Skeletal muscle tissue (tissue), 3 donors: ENCODE measurements at regions not wholly inside any gene's neighbourhood (a gene's known extent, or its start where the extent isn't known, plus 50 kb on each side); places are given as distances from the start of the nearest gene placed in this dataset.

ENCODE experiments used
- H3K27ac ChIP-seq: one replicate; pipeline ENCODE4 v1.7.0; 2013; ENCODE audit warnings: mild to moderate bottlenecking, low read depth, low read length, inconsistent platforms
- H3K27me3 ChIP-seq, 3 donors: one replicate each; pipeline ENCODE4 v1.7.0; 2013; ENCODE audit warnings: low read length in 3 of 3; ENCODE audit not compliant: control insufficient read depth in 3 of 3, insufficient read depth in 3 of 3
- H3K36me3 ChIP-seq, 3 donors: one replicate each; pipeline ENCODE4 v1.7.0; 2013; ENCODE audit warnings: low read length in 3 of 3; ENCODE audit not compliant: control insufficient read depth in 3 of 3, insufficient read depth in 3 of 3
- H3K4me1 ChIP-seq, 3 donors: one replicate each; pipeline ENCODE4 v1.7.0; 2013; ENCODE audit warnings: low read length in 3 of 3, mild to moderate bottlenecking in 3 of 3; ENCODE audit not compliant: control insufficient read depth in 3 of 3, insufficient read depth in 3 of 3
- H3K4me3 ChIP-seq, 3 donors: one replicate each; pipeline ENCODE4 v1.7.0; 2013; ENCODE audit warnings: low read length in 3 of 3
- H3K9ac ChIP-seq, 3 donors: one replicate each; pipeline ENCODE4 v1.7.0; 2013; ENCODE audit warnings: low read length in 3 of 3, mild to moderate bottlenecking in 3 of 3, moderate library complexity in 2 of 3, low read depth in 1 of 3
- H3K9me3 ChIP-seq, 3 donors: one replicate each; pipeline ENCODE4 v1.7.0; 2013; ENCODE audit warnings: low read length in 3 of 3; ENCODE audit not compliant: control insufficient read depth in 3 of 3
- donor health status: Osteomylitis.

DNA sequence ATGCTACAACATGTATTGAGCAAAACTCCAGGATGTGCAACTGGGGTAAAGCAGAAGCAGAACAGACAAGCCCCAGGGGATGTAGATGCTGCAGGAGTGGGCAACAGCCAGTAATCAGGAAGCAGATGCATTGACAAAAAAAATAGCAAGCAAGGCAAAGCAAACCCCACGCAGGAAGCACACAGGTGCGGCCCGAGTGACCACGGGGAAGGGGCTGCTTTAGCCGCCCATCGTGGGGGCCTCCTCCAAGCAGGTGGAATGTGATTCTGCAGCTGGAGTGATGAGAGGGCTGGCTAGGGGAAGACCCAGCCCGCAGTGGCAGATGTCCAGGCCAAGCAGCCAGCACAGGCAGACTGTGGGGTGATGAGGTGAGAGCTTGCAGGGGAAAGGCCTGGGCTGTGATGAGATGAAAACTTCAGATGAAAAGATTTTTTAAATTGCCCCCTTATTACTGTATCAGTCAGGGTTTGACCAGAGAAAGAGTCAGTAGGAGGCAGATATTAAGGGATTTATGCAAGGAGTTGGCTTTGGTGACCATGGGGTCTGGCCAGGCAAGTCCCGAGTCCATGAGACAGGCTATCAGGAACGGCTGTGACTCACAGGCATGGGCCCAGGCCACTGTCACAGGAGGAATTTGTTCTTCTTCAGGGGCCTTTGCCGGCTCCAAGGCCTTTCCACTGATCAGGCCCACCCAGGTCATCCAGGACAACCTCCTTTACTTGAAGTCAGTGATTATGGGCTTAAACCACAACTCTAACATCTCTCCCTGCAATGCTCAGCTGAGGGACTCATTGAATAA lies 207.6 kb downstream of the ANKRD60 start:
- Histone ChIP-seq H3K9ac (no peak overlapping the region), H3K9me3 (no peaks in the 10 kb centered on the region), H3K4me1 (peaks cover 29 to 45% (median 42%) of the 10 kb centered on the region in 3 donors), H3K27ac (peak overlapping the region; percentile 47), H3K36me3 (no peaks in the 10 kb centered on the region), H3K27me3 (peaks cover 4 to 8% (median 4%) of the 10 kb centered on the region in 3 donors), H3K4me3 (no peak overlapping the region)

DNA sequence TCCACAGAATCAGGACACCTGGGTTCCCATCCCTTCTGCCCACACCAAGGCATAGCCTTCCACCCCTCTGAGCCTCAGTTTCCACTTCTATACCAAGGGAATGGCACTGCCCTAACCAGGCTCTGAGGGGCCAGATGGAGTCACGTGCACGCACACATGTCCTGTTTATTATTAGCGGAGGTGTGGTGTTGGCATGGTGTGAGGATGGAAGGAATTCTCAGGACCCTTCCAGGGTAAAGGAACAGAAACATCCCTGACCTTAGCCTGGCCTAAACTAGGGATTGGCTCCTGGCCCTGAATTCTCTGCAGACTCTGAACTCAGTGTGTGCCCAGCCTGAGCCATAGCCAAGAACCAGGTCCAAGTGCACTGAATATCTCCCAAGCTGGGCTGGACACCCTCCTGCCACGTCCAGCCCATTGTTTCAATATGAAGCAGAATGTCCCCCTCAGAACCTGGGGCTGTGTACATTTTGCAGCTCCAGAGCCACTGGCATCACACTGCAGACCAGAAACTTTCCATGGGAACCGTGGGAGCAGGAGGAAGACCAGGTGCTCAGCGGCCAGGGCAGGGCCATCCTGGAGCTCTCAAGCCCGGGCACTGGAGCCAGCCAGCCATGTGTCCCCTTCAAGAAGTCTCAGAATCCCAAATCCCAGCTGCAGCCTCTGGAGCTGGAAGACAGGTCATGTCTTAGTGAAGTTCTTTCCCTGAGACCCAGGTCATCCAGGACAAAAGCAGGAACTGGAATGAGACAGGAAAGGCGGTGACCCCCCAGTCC lies 208.4 kb downstream of the ANKRD60 start:
- peaks cover 4 to 8% (median 4%) of the 10 kb centered on the region in 3 donors for H3K27me3 ChIP-seq
- H3K27ac ChIP-seq = no peak overlapping the region
- H3K9ac ChIP-seq = no peak overlapping the region
- H3K36me3 ChIP-seq = no peaks in the 10 kb centered on the region
- H3K9me3 ChIP-seq = no peaks in the 10 kb centered on the region
- H3K4me1 ChIP-seq = peaks cover 29 to 43% (median 42%) of the 10 kb centered on the region in 3 donors
- H3K4me3 ChIP-seq = no peak overlapping the region

DNA sequence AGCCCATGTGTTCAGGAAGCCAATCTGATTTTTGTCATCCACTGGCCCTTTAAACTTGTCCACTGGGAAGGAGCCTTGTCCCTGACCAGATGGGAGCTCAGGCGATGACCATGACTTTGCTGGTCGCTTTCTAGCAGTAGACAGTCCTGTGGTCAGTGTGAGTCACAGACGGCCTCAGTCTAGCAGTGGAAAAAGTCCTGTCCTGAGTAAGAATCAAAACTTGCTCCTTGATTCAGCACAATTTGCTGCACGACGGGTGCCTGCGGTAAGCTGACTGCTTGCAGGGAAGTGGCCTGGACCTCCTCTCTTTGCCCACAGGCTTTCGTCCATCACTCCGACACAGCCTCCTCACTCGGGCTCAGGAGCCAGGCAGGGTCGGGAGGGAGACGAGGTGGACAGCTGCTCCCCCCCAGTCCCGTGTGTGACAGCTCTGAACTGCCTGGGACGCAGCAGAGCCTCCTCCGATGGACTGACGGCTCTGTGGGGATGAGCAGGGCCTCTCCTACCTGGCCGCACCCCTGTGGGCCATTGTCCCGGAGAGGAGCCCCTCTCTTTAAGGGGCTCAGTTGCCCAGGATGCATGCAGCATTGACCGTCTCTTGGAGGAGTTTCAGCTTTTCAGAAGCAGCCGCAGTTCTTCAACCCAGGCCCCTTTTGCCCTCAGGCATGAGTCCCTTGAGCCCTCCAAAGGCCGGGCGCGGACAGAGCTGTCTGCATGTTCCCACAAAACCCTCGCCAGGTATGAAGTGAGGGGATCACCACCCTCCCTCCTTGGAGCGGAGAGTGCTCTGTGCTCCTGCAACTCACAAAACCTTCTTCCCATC lies 209.2 kb downstream of the ANKRD60 start:
- H3K27me3 ChIP-seq = peaks cover 4 to 5% (median 4%) of the 10 kb centered on the region in 3 donors
- H3K9me3 ChIP-seq = no peaks in the 10 kb centered on the region
- H3K27ac ChIP-seq = no peak overlapping the region
- H3K4me3 ChIP-seq = no peak overlapping the region
- no peaks in the 10 kb centered on the region for H3K36me3 ChIP-seq
- peaks cover 29 to 42% (median 36%) of the 10 kb centered on the region in 3 donors for H3K4me1 ChIP-seq
- H3K9ac ChIP-seq = no peak overlapping the region

DNA sequence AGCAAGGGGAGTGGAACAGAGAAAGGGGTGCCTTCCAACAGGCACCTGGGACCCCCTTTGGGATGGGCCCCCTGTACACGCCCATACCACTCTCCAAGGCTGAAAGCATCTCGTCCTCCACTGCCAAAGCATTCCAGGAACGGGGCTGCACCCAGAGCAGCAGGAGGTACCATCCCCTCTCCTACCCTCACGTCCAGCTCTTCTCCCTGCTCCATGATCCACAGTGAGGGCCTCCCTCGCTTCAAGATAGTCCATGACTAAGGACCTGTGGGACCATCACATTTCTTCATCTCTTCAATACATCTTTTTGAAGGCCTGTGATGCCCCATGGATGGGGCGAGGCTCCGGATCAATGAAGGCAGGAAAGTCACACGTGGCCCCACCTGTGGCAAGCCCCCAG lies 209.9 kb downstream of the ANKRD60 start:
- Histone ChIP-seq H3K4me3 (no peak overlapping the region), H3K27ac (no peak overlapping the region), H3K36me3 (no peaks in the 10 kb centered on the region), H3K9ac (no peak overlapping the region), H3K4me1 (peaks cover 29 to 36% (median 35%) of the 10 kb centered on the region in 3 donors), H3K27me3 (peaks cover under 1 to 5% (median 4%) of the 10 kb centered on the region in 3 donors), H3K9me3 (no peaks in the 10 kb centered on the region)

DNA sequence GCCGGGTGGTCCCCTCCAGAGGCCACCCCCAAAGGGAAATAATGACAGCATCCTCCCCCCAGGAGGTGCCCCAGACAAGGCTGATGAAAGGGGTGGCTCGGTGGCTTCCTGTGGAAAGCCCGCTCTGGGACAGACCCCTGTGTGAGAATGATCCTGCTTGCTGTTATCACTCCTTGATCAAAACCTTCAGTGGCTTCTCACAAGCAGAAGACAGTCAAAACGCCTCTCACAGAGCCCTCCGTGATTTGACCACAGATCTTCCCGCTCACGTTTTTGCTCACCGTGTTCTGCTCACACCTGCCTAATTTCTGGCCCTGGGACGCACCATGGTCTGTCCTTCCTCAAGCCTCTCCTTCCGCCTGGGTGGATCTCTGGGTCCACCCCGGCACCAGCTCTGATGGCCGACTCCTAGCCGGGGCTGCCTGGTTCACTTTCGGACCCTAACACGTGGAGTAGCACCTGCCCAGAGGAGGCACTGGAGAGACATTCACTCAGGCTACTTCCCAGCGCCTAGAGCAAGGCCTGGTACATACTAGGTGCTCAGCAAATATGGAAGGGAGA lies 210.4 kb downstream of the ANKRD60 start:
- H3K27me3 ChIP-seq = peaks cover 0 to 5% (median 0%) of the 10 kb centered on the region in 3 donors
- H3K36me3 ChIP-seq = no peaks in the 10 kb centered on the region
- H3K4me3 ChIP-seq = no peak overlapping the region
- peaks cover 24 to 32% (median 31%) of the 10 kb centered on the region in 3 donors for H3K4me1 ChIP-seq
- no peak overlapping the region for H3K27ac ChIP-seq
- no peak overlapping the region for H3K9ac ChIP-seq
- H3K9me3 ChIP-seq = no peaks in the 10 kb centered on the region

DNA sequence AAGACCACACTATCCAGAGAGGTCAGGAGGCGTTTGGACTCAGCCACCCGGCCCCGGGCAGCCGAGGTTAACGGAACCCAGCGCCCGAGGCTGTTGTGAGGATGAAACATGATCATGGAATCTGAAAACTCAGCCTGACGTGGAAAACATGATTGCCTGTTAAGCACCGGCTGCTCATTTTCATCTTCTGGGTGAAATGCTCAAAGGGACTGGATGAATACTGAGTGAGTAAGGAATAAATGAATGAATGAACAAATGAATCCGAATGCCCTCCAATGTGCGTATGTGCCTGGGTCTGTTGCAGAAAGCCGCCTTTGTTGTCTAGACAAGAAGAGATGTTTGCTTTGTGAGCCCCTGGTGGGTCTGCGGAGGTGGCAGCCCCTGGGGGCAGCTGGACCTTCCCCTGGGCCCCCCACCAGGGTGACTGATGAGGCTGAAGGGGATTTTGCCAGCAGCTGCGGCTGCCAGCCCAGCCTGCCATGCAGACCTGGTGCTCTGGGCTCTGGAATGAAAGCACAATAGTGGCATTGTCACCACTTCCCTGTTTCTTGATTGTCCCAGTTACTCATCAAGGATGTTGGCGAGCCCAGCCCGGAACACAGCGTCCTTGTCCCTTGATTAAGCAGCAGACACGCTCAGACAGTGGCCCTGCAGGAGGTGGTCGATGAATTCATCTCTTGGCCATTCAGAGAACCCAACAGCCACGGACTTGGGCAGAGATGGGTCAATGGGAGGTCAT lies 211.1 kb downstream of the ANKRD60 start:
- no peak overlapping the region for H3K9ac ChIP-seq
- no peak overlapping the region for H3K27ac ChIP-seq
- H3K27me3 ChIP-seq = peaks cover 0 to 5% (median 0%) of the 10 kb centered on the region in 3 donors
- H3K4me1 ChIP-seq = peaks cover 19 to 32% (median 26%) of the 10 kb centered on the region in 3 donors
- no peaks in the 10 kb centered on the region for H3K36me3 ChIP-seq
- H3K4me3 ChIP-seq = no peak overlapping the region
- H3K9me3 ChIP-seq = no peaks in the 10 kb centered on the region

DNA sequence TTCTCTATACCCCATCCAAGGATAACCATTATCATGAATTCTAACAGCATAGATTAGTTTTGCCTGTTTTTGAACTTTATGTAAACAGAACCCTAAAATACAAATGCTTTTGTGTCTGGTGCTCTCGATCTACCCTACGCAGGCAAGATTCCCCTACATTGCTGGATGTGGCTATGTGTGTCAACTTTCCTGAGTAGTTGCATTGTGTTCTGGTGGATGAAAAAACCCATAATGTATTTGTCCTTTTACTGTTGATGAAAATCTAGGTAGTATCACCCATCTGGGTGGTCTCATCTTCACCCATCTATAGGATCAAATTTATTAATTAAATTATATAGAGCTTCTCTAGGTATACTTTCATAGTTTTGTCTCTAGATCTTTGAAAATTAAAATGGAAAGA lies 211.7 kb downstream of the ANKRD60 start:
- no peaks in the 10 kb centered on the region for H3K36me3 ChIP-seq
- peaks cover 19 to 32% (median 26%) of the 10 kb centered on the region in 3 donors for H3K4me1 ChIP-seq
- H3K27ac ChIP-seq = no peak overlapping the region
- no peak overlapping the region for H3K4me3 ChIP-seq
- peaks cover 0 to 5% (median 0%) of the 10 kb centered on the region in 3 donors for H3K27me3 ChIP-seq
- no peak overlapping the region for H3K9ac ChIP-seq
- no peaks in the 10 kb centered on the region for H3K9me3 ChIP-seq

DNA sequence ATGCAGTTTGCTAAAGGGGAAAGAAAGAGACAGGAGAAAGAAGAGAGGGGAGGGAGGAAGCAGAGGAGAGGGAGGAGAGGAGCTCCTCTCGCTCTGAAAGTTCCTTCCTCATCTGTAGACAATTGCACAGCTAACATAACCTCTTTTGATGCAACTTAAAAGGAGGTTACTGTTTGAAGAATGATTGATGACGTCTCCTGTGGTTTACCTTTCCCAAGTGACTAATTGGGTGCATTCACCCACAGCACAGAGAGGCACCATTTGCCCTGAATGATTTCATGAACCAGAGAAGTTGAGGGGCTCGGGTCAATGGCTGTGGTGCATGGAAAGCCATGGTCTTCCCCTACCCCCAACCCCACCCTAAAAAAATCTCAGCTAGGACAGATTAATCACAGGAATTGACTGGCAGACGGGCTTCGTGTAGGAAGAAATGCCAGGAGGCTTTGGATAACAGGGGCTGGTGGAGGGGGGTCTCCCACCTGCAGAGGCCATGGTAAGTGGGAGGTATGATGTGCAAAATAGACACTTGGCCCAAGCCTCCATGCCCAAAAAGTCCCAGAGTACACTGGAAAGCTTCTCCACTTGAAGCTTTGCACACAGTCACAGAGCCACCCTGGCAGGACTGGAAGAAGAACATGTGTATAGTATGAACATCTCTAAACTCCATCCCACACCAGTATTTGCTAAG lies 213.7 kb downstream of the ANKRD60 start:
- peaks cover 5 to 16% (median 11%) of the 10 kb centered on the region in 3 donors for H3K4me1 ChIP-seq
- H3K27me3 ChIP-seq = peaks cover 0 to 2% (median 0%) of the 10 kb centered on the region in 3 donors
- no peaks in the 10 kb centered on the region for H3K36me3 ChIP-seq
- no peak overlapping the region for H3K9ac ChIP-seq
- H3K9me3 ChIP-seq = no peaks in the 10 kb centered on the region
- no peak overlapping the region for H3K4me3 ChIP-seq
- no peak overlapping the region for H3K27ac ChIP-seq
